Neural cell (in vitro differentiated cells): ENCODE measurements at regions not wholly inside any gene's neighbourhood (a gene's known extent, or its start where the extent isn't known, plus 50 kb on each side); places are given as distances from the start of the nearest gene placed in this dataset.

ENCODE experiments used
- H2AFZ ChIP-seq: fragments of 200-600, 300-800 bp; sonication (generic), shearing (Covaris generic); 2 replicates; pipeline ENCODE4 v1.6.0; 2014; ENCODE audit warnings: low read depth, mild to moderate bottlenecking, antibody characterized with exemption, low read length, moderate library complexity
- H3F3A ChIP-seq: fragments of 200-600 bp; shearing (Covaris generic); 2 replicates; pipeline ENCODE4 v1.6.1; 2016; ENCODE audit warnings: mild to moderate bottlenecking, moderate library complexity, mixed read lengths, antibody characterized with exemption, low read length; ENCODE audit not compliant: insufficient read depth, poor library complexity, severe bottlenecking
- H3K27ac ChIP-seq: fragments of 200-600, 300-800 bp; sonication (generic), shearing (Covaris generic); 2 replicates; pipeline ENCODE4 v1.5.1; 2014; ENCODE audit warnings: mild to moderate bottlenecking, low read length, moderate library complexity
- H3K27me3 ChIP-seq: fragments of 300-800, 200-600 bp; sonication (generic), shearing (Covaris generic); 2 replicates; pipeline ENCODE4 v1.6.0; 2014; ENCODE audit warnings: mild to moderate bottlenecking, low read depth, low read length, moderate library complexity; ENCODE audit not compliant: insufficient read depth
- H3K36me3 ChIP-seq: fragments of 300-800, 200-600 bp; sonication (generic), shearing (Covaris generic); 2 replicates; pipeline ENCODE4 v1.5.1; 2014; ENCODE audit warnings: mild to moderate bottlenecking, antibody characterized with exemption, low read length, moderate library complexity; ENCODE audit not compliant: insufficient read depth
- H3K4me2 ChIP-seq: fragments of 300-800, 200-600 bp; sonication (generic), shearing (Covaris generic); 2 replicates; pipeline ENCODE4 v1.6.0; 2014; ENCODE audit warnings: mild to moderate bottlenecking, low read length
- H3K4me3 ChIP-seq: fragments of 300-800, 200-600 bp; sonication (generic), shearing (Covaris generic); 2 replicates; pipeline ENCODE4 v1.5.1; 2014; ENCODE audit warnings: mild to moderate bottlenecking, low read length, moderate library complexity
- H3K79me2 ChIP-seq: fragments of 200-600 bp; shearing (Covaris generic); replicated peaks from 2 replicates; pipeline ENCODE4 v1.6.0; 2014; ENCODE audit warnings: mild to moderate bottlenecking, low read length, moderate library complexity; ENCODE audit not compliant: insufficient read depth
- H3K9ac ChIP-seq: fragments of 300-800, 200-600 bp; sonication (generic), shearing (Covaris generic); 2 replicates; pipeline ENCODE4 v1.6.1; 2016; ENCODE audit warnings: mild to moderate bottlenecking, low read length, mixed read lengths
- H3K9me2 ChIP-seq: fragments of 200-600 bp; shearing (Covaris generic); 2 replicates; pipeline ENCODE4 v1.6.1; 2016; ENCODE audit warnings: mild to moderate bottlenecking, low read length, mixed read lengths; ENCODE audit not compliant: insufficient read depth
- H3K9me3 ChIP-seq: fragments of 200-600, 300-800 bp; sonication (generic), shearing (Covaris generic); 2 replicates; pipeline ENCODE4 v1.6.1; 2016; ENCODE audit warnings: mild to moderate bottlenecking, mixed run types, low read length, moderate library complexity, mixed read lengths
- H4K20me1 ChIP-seq: fragments of 200-600 bp; shearing (Covaris generic); 2 replicates; pipeline ENCODE4 v1.6.1; 2016; ENCODE audit warnings: mild to moderate bottlenecking, mixed run types; ENCODE audit not compliant: insufficient read depth
- CTCF ChIP-seq: fragments of 450-650 bp; IDR thresholded peaks from 2 replicates; pipeline ENCODE4 v1.5.1; 2014; ENCODE audit warnings: antibody characterized with exemption, mild to moderate bottlenecking, moderate library complexity; ENCODE audit not compliant: poor library complexity, severe bottlenecking
- EP300 ChIP-seq: fragments of 450-650 bp; conservative IDR thresholded peaks from 2 replicates; pipeline ENCODE4 v1.6.1; 2014; ENCODE audit warnings: antibody characterized with exemption, mild to moderate bottlenecking, moderate library complexity; ENCODE audit not compliant: poor library complexity, severe bottlenecking
- EZH2 ChIP-seq: fragments of 200-600, 300-800 bp; shearing (Covaris generic), sonication (generic); IDR thresholded peaks from 2 replicates; pipeline ENCODE4 v1.6.1; 2014; ENCODE audit warnings: antibody characterized with exemption, low read length, borderline replicate concordance, mild to moderate bottlenecking; ENCODE audit not compliant: insufficient read depth, poor library complexity, severe bottlenecking
- MXI1 ChIP-seq: fragments of 450-650 bp; conservative IDR thresholded peaks from 2 replicates; pipeline ENCODE4 v1.6.1; 2014; ENCODE audit warnings: antibody characterized with exemption, mild to moderate bottlenecking; ENCODE audit not compliant: poor library complexity, severe bottlenecking
- POLR2AphosphoS5 ChIP-seq: IDR thresholded peaks from 2 replicates; pipeline ENCODE4 v1.6.1; 2012
- RAD21 ChIP-seq: fragments of 450-650 bp; conservative IDR thresholded peaks from 2 replicates; pipeline ENCODE4 v1.6.1; 2014; ENCODE audit warnings: antibody characterized with exemption, mild to moderate bottlenecking, moderate library complexity
- SMC3 ChIP-seq: fragments of 450-650 bp; conservative IDR thresholded peaks from 2 replicates; pipeline ENCODE4 v1.6.1; 2014; ENCODE audit warnings: antibody characterized with exemption, mild to moderate bottlenecking, moderate library complexity; ENCODE audit not compliant: poor library complexity
- TAF1 ChIP-seq: IDR thresholded peaks from 2 replicates; pipeline ENCODE4 v1.6.1; 2012; ENCODE audit warnings: low read depth
- TF ChIP-seq, protein P1 (sequence below): IDR thresholded peaks from 2 replicates; pipeline ENCODE4 v1.6.1; 2012; ENCODE audit warnings: borderline replicate concordance

DNA sequence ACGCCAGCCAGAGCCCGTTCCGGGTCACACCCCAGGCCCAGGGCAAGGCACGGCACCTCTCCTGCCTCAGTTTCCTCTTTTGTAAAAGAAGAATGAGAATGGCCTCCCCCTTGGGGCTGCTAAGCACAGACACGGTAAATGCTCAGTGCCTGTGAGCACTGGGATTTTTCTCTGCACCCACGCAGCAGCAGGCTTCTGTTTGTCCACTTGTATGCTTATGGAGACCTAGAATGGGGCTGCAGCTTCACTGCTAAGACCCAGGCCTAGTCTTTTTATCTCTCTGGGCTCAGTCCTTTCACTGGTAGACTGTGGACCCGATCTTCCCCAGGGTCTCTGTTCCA is 1327.9 kb downstream of the TBC1D22A start:
- Histone ChIP-seq H2AFZ (no peak overlapping the region), H3F3A (no peaks in the 10 kb centered on the region), H3K9me3 (no peaks in the 10 kb centered on the region), H3K9me2 (no peaks in the 10 kb centered on the region), H3K4me2 (no peak overlapping the region), H4K20me1 (no peaks in the 10 kb centered on the region), H3K9ac (no peak overlapping the region), H3K4me3 (no peak overlapping the region), H3K27ac (no peak overlapping the region), H3K27me3 (no peaks in the 10 kb centered on the region), H3K36me3 (no peaks in the 10 kb centered on the region), H3K79me2 (no peaks in the 10 kb centered on the region)
- TF ChIP-seq CTCF (no peak), MXI1 (no peak), TAF1 (no peak), POLR2AphosphoS5 (no peak), EP300 (no peak), EZH2 (no peak), SMC3 (no peak), RAD21 (no peak)
- TF ChIP-seq, protein P1, sequence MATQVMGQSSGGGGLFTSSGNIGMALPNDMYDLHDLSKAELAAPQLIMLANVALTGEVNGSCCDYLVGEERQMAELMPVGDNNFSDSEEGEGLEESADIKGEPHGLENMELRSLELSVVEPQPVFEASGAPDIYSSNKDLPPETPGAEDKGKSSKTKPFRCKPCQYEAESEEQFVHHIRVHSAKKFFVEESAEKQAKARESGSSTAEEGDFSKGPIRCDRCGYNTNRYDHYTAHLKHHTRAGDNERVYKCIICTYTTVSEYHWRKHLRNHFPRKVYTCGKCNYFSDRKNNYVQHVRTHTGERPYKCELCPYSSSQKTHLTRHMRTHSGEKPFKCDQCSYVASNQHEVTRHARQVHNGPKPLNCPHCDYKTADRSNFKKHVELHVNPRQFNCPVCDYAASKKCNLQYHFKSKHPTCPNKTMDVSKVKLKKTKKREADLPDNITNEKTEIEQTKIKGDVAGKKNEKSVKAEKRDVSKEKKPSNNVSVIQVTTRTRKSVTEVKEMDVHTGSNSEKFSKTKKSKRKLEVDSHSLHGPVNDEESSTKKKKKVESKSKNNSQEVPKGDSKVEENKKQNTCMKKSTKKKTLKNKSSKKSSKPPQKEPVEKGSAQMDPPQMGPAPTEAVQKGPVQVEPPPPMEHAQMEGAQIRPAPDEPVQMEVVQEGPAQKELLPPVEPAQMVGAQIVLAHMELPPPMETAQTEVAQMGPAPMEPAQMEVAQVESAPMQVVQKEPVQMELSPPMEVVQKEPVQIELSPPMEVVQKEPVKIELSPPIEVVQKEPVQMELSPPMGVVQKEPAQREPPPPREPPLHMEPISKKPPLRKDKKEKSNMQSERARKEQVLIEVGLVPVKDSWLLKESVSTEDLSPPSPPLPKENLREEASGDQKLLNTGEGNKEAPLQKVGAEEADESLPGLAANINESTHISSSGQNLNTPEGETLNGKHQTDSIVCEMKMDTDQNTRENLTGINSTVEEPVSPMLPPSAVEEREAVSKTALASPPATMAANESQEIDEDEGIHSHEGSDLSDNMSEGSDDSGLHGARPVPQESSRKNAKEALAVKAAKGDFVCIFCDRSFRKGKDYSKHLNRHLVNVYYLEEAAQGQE, result no peak

- no peak overlapping the region for H3K9ac ChIP-seq
- no peak for TF ChIP-seq EZH2
- TF ChIP-seq TAF1, result no peak
- no peak for TF ChIP-seq RAD21
- no peak for TF ChIP-seq SMC3
- TF ChIP-seq, protein P1, result no peak
- TF ChIP-seq EP300, result no peak
- no peak for TF ChIP-seq POLR2AphosphoS5
- TF ChIP-seq CTCF, result no peak
- H3K36me3 ChIP-seq, result no peaks in the 10 kb centered on the region
- H4K20me1 ChIP-seq, result no peaks in the 10 kb centered on the region
- no peak overlapping the region for H3K4me2 ChIP-seq
- no peaks in the 10 kb centered on the region for H3K27me3 ChIP-seq
- H3K79me2 ChIP-seq, result no peaks in the 10 kb centered on the region
- no peak overlapping the region for H2AFZ ChIP-seq
- no peak overlapping the region for H3K27ac ChIP-seq
- no peaks in the 10 kb centered on the region for H3K9me2 ChIP-seq
- no peaks in the 10 kb centered on the region for H3F3A ChIP-seq
- no peaks in the 10 kb centered on the region for H3K9me3 ChIP-seq
- H3K4me3 ChIP-seq, result no peak overlapping the region
These were observed 1327.3 kb downstream of the TBC1D22A start for GRCh38 chr22:48089601-48090331.
